Kidney epithelial cell (primary cell): ENCODE measurements at regions not wholly inside any gene's neighbourhood (a gene's known extent, or its start where the extent isn't known, plus 50 kb on each side); places are given as distances from the start of the nearest gene placed in this dataset.

ENCODE experiments used
- DNase-seq: peaks from one replicate; pipeline ENCODE4 v3.0.0-alpha.2; 2010; ENCODE audit warnings: low read depth
- H3K27me3 ChIP-seq: 2 replicates; pipeline ENCODE4 v1.6.0; 2011; ENCODE audit warnings: low read length; ENCODE audit not compliant: control insufficient read depth, insufficient read depth
- H3K36me3 ChIP-seq: 2 replicates; pipeline ENCODE4 v1.5.1; 2011; ENCODE audit warnings: low read length; ENCODE audit not compliant: control insufficient read depth, insufficient read depth
- H3K4me3 ChIP-seq: 2 replicates; pipeline ENCODE4 v1.5.1; 2011; ENCODE audit warnings: low read depth, mild to moderate bottlenecking, control low read depth, low read length
- TF ChIP-seq, protein P1 (sequence below): IDR thresholded peaks from 2 replicates; pipeline ENCODE4 v1.5.1; 2011; ENCODE audit warnings: mild to moderate bottlenecking, moderate library complexity, low read length, control low read depth, inconsistent platforms; ENCODE audit not compliant: insufficient read depth, poor library complexity, severe bottlenecking

- no peaks in the 10 kb centered on the region for H3K27me3 ChIP-seq
- no peaks in the 10 kb centered on the region for H3K36me3 ChIP-seq
- TF ChIP-seq, protein P1, sequence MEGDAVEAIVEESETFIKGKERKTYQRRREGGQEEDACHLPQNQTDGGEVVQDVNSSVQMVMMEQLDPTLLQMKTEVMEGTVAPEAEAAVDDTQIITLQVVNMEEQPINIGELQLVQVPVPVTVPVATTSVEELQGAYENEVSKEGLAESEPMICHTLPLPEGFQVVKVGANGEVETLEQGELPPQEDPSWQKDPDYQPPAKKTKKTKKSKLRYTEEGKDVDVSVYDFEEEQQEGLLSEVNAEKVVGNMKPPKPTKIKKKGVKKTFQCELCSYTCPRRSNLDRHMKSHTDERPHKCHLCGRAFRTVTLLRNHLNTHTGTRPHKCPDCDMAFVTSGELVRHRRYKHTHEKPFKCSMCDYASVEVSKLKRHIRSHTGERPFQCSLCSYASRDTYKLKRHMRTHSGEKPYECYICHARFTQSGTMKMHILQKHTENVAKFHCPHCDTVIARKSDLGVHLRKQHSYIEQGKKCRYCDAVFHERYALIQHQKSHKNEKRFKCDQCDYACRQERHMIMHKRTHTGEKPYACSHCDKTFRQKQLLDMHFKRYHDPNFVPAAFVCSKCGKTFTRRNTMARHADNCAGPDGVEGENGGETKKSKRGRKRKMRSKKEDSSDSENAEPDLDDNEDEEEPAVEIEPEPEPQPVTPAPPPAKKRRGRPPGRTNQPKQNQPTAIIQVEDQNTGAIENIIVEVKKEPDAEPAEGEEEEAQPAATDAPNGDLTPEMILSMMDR, result no peak
- no peak for DNase-seq
- no peak overlapping the region for H3K4me3 ChIP-seq
Observed at GRCh38 chr9:75591972-75592371, 298.5 kb upstream of the PCSK5 start.

DNA sequence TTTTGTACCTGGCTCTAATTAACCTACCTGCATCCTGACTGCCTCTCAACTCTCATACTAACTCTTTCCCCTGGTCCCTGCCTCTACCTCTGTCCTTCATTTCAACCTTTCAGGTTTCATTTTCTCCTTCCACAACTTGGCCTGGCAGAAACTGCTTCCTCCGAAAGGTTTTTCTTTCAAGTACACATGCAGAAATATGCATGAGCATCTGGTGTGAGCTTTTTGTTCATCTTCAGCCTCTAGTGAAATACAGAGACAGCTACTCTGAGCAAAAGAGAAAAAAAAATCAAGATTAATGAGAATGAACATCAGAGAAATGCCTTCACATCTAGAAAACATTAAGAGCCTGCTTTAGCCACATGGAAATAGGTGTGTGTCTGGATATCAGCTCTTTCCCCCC, 297.9 kb upstream of the PCSK5 start:
- TF ChIP-seq, protein P1, result no peak
- no peaks in the 10 kb centered on the region for H3K36me3 ChIP-seq
- no peak overlapping the region for H3K4me3 ChIP-seq
- no peak for DNase-seq
- no peaks in the 10 kb centered on the region for H3K27me3 ChIP-seq

DNA sequence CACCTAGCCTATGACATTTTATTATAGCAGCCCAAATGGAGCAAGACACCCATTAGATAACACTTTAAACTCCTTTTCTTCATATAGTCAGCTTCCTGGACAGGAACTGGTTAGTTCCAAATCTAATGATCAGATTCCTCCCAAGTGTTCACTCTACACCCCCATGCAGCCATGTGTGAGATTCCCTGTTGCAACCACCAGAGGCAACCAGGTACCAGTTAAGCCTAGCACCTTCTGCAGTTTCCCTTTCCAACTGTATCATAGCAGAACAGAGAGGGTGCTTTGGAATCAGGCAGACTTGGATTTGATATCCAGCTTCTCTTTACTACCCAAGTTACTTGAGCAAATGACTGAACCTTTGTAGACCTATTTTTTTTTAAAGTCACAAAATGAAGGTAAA, 296.6 kb upstream of the PCSK5 start:
- no peaks in the 10 kb centered on the region for H3K36me3 ChIP-seq
- DNase-seq, result no peak
- no peak overlapping the region for H3K4me3 ChIP-seq
- no peaks in the 10 kb centered on the region for H3K27me3 ChIP-seq
- TF ChIP-seq, protein P1, result no peak

DNA sequence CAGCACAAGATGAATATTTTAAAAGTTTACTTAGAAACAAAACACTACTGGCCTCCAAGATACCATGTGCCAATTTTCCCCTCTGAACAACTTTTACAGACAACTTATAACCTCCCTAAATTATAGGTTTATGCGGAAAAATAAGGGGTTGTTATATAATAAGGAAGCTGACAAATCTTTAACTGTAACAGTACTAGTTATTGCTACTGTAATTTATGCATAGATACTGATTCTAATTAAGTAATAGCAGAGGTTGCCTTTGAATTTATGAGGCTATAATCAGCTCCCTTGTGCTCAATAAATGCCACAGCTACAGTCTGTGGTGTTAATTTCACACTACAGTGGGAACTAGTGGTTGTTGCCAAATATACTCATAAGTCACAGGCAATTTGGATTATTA, 291.3 kb upstream of the PCSK5 start:
- DNase-seq, result no peak
- H3K4me3 ChIP-seq, result no peak overlapping the region
- H3K36me3 ChIP-seq, result no peaks in the 10 kb centered on the region
- no peaks in the 10 kb centered on the region for H3K27me3 ChIP-seq
- TF ChIP-seq, protein P1, result no peak

GRCh38 chr9:75601280-75601679, 289.2 kb upstream of the PCSK5 start:
- TF ChIP-seq, protein P1, result no peak
- Histone ChIP-seq H3K4me3 (no peak overlapping the region), H3K36me3 (no peaks in the 10 kb centered on the region), H3K27me3 (no peaks in the 10 kb centered on the region)
- no peak for DNase-seq

DNA sequence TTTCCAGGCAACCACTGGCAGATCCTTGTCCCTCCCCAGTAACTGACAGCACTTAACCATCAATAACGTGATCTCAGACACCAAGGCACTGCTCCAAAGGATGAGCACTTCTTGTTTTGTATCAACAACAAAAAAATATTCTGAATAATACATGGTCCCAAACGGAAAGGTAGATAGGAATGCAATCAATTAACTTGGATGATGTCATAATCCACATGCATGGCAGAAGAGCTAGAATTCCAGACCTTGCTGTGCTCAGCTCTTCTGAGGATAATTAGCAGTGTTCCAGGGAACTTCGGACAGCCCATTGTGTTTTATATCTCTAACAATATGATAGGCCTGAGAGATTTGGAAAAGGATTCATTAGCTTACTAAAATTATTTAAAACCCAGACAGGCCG, 288.4 kb upstream of the PCSK5 start:
- no peak for DNase-seq
- Histone ChIP-seq H3K27me3 (no peaks in the 10 kb centered on the region), H3K36me3 (no peaks in the 10 kb centered on the region), H3K4me3 (no peak overlapping the region)
- TF ChIP-seq, protein P1, result no peak
